Breast epithelium (tissue), 4 donors: ENCODE measurements at regions not wholly inside any gene's neighbourhood (a gene's known extent, or its start where the extent isn't known, plus 50 kb on each side); places are given as distances from the start of the nearest gene placed in this dataset.
A peak's percentile ranks its signal among the peaks of the same experiment; 100 is the strongest.

Experiments
- DNase-seq, 2 donors: peaks; one replicate each; pipeline ENCODE4 v3.0.0-alpha.2; 2019; ENCODE audit warnings: low spot score in 2 of 2
- H3K27ac ChIP-seq, 2 donors: fragments of 200-600 bp; sonication (generic) in 1 of 2; one replicate each; pipeline ENCODE4 v1.5.1; 2016 to 2019; ENCODE audit warnings: mild to moderate bottlenecking in 1 of 2
- H3K27me3 ChIP-seq, 2 donors: fragments of 200-600 bp; sonication (generic) in 1 of 2; one replicate each; pipeline versions ENCODE4 v1.5.1 to v1.6.0; 2017 to 2019; ENCODE audit warnings: control low read depth in 1 of 2, mild to moderate bottlenecking in 1 of 2
- H3K36me3 ChIP-seq: fragments of 200-600 bp; one replicate; pipeline ENCODE4 v1.5.1; 2019
- H3K4me1 ChIP-seq, 2 donors: fragments of 200-600 bp; sonication (generic); one replicate each; pipeline ENCODE4 v1.5.1; 2016 to 2019; ENCODE audit warnings: control low read depth in 1 of 2
- H3K4me3 ChIP-seq, 3 donors: fragments of 200-600 bp; sonication (generic); 1 replicate in 2 of 3; 2 replicates in 1 of 3; pipeline ENCODE4 v1.5.1; 2016 to 2019; ENCODE audit warnings: mild to moderate bottlenecking in 3 of 3, moderate library complexity in 2 of 3
- H3K9me3 ChIP-seq, 2 donors: fragments of 200-600 bp; sonication (generic) in 1 of 2; one replicate each; pipeline ENCODE4 v1.5.1; 2016 to 2019; ENCODE audit warnings: control low read depth in 1 of 2
- POLR2A ChIP-seq: fragments of 450-650 bp; IDR thresholded peaks from one replicate; pipeline ENCODE4 v1.6.1; 2016; ENCODE audit warnings: antibody characterized with exemption, mild to moderate bottlenecking, moderate library complexity
- POLR2AphosphoS5 ChIP-seq, 3 donors: sonication (generic); formaldehyde crosslinking; IDR thresholded peaks; one replicate each; pipeline ENCODE4 v1.6.1; 2017; ENCODE audit warnings: antibody characterized with exemption in 3 of 3
- intact Hi-C: fragments of 100-400 bp; cut with DNase I; formaldehyde crosslinking; loops from one replicate; pipeline ENCODE4 v1.15.1; 2023; ENCODE audit warnings: low total_unique reads
- TF ChIP-seq, protein P1 (sequence below), 3 donors: fragments of 450-650 bp; IDR thresholded peaks; one replicate each; pipeline ENCODE4 v1.5.1; 2016 to 2017; ENCODE audit warnings: antibody characterized with exemption in 3 of 3, mild to moderate bottlenecking in 3 of 3, moderate library complexity in 3 of 3

DNA sequence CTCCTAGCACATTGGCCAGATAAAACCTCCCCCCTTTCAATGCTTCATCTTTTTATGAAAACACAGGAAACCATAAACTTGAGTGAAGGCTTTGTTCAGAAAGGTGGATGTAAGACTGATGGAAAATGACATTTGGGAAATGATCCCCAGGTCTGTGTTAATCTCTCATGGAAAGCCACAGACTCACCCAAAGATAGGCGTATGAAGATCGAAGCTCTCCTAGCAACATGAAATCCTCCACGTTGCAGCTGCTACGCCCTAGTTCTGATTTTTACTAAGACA lies 63.4 kb upstream of the PTGR2 start:
- Histone ChIP-seq H3K4me1 (peaks cover 29 to 39% of the 10 kb centered on the region in 2 donors), H3K36me3 (no peaks in the 10 kb centered on the region), H3K9me3 (no peaks in the 10 kb centered on the region), H3K27ac (peak overlapping the region; percentile 97 to 98), H3K27me3 (no peaks in the 10 kb centered on the region), H3K4me3 (peak overlapping the region in 1 of 3 donors; percentile 76)
- TF ChIP-seq POLR2AphosphoS5 (IDR thresholded peaks at IDR 0.05) (no peak), POLR2A (no peak)
- TF ChIP-seq, protein P1, sequence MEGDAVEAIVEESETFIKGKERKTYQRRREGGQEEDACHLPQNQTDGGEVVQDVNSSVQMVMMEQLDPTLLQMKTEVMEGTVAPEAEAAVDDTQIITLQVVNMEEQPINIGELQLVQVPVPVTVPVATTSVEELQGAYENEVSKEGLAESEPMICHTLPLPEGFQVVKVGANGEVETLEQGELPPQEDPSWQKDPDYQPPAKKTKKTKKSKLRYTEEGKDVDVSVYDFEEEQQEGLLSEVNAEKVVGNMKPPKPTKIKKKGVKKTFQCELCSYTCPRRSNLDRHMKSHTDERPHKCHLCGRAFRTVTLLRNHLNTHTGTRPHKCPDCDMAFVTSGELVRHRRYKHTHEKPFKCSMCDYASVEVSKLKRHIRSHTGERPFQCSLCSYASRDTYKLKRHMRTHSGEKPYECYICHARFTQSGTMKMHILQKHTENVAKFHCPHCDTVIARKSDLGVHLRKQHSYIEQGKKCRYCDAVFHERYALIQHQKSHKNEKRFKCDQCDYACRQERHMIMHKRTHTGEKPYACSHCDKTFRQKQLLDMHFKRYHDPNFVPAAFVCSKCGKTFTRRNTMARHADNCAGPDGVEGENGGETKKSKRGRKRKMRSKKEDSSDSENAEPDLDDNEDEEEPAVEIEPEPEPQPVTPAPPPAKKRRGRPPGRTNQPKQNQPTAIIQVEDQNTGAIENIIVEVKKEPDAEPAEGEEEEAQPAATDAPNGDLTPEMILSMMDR (IDR thresholded peaks at IDR 0.05) = no peak
- intact Hi-C loops = no loop called here
- DNase-seq = no peak

DNA sequence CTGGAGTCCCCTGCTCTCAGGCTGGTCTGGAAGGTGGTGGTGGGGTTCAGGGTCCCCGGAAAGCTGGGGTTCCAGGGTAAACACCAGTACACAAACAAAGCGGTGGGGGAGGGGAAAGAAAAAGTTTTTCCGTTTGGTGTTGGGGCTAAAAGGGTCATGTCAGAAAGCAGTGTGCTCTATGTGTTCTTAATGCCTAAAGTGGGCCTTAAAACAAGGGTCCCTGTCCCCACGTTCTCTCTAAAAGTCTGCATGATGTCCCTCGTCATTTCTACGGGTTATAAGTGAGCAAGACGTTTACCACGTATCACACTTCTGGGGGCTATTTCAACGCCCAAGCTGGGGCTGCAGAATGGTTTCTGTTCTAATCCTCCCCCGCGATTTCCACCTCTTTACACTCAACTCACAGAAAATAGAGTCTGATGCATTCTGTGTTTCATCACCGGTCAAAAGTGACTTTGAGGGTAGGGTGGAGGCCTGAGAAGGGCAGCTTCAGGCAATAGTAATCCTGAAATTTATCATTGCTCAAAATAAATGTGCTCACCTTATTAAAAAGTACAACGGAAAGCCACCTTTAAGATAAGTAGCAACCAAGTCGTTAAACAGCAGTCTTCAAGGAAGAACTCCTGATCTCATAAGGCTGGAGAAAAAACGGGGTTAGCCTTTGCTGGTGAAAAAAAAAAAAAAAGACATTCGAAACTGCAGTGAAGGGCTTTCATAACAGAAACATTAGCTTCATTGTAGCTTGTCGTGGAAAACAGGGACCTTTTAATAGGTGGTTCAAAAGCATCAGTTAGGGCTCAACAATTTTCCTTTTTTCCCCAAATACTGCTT lies 63.9 kb upstream of the PTGR2 start:
- peak overlapping the region; percentile 97 to 98 for H3K27ac ChIP-seq
- intact Hi-C loops = no loop called here
- peak overlapping the region; percentile 73 to 80 (median 76) for H3K4me3 ChIP-seq
- TF ChIP-seq, protein P1 (IDR thresholded peaks at IDR 0.05) = no peak
- TF ChIP-seq POLR2A = no peak
- no peak for TF ChIP-seq POLR2AphosphoS5 (IDR thresholded peaks at IDR 0.05)
- no peaks in the 10 kb centered on the region for H3K9me3 ChIP-seq
- H3K4me1 ChIP-seq = peaks cover 30 to 41% of the 10 kb centered on the region in 2 donors
- no peaks in the 10 kb centered on the region for H3K36me3 ChIP-seq
- DNase-seq = no peak
- H3K27me3 ChIP-seq = no peaks in the 10 kb centered on the region

DNA sequence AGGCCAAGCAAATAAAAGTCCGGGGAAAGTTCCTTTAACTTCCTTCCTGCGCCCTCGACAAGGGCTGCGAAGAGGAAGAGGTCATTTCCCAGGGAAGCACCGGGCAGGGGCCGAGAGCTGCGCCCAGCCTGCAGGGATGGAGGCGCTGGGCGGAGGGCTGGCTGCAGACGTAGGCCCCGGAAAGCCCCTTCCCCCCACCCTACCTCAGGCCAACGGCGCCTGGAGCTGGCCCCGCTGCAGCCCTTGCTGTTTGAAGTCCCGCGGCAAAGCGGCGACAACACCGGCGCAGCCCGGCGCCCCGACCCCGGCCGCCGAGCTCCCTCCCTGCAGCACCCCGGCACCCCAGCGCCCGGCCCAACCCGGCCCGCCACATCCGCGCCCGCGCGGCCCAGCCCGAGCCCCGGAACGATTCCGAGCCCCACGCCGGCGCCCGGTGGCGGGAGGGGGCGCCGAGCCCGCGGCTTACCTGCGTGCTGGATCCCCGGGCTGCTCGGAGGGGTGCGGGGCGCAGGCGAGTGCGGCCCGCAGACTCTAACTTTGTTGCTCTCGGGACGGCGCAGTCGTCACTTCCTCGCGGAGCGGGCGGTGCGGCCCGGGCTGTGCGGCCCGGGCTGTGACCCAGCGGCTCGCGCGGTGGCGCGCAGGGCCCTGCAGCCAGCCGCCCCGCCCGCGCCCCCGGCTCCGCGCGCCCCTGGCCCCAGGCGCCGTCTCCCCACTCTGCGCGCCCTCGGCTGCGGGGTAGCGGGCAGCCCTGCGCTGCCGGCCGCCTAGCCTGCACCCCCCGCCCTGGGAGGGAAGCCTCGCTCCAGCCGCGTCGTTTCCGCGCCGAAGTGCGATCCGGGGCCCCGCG lies 64.8 kb upstream of the PTGR2 start:
- H3K36me3 ChIP-seq = no peaks in the 10 kb centered on the region
- no peaks in the 10 kb centered on the region for H3K9me3 ChIP-seq
- H3K27me3 ChIP-seq = no peaks in the 10 kb centered on the region
- H3K4me3 ChIP-seq = peak overlapping the region; percentile 73 to 80 (median 76)
- intact Hi-C loops = no loop called here
- peak in 1 of 2 donors; percentile 46 for DNase-seq
- TF ChIP-seq POLR2A (no peak), POLR2AphosphoS5 (IDR thresholded peaks at IDR 0.05) (peak in 1 of 3 donors; percentile 22)
- H3K27ac ChIP-seq = peak overlapping the region; percentile 97 to 98
- H3K4me1 ChIP-seq = peaks cover 30 to 45% of the 10 kb centered on the region in 2 donors

DNA sequence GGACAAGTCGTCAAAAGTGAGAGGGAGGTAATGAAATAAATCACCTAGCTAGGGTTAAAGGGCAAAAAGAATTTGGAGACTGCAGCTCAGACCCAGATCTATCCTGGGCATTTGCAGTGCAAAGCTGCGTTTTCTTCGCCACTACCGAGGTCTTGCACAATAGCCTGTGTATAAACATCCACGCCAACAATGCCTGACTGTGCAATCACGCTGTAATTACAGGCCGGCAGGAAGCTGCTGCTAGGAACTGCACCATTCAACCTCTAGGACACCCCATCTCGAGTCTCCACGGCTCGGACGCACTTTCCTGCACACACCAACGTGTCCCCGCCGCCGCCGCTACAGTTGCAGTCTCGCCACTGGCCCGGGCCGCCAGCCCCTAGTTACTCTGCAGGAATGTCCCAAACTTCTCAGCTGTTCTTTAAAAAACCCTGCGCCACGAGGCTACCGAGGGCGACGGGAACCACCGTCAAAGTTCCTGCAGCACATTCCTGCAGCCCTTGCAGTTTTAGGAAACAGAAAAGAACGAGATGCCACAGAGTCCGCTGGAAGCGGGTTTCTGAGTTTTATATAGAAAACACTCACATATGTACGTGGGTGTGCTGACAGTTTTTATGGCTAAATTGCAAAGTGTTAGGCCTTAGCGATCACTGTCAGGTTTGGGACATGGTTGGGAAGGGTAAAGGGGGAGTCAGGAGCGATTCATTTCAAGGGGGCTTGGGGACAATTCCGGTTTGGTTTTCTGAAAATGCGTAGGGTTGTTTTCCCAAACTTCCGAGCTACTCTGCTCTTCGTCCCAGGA lies 65.6 kb upstream of the PTGR2 start:
- peak; percentile 74 for TF ChIP-seq POLR2A
- TF ChIP-seq POLR2AphosphoS5 (IDR thresholded peaks at IDR 0.05) = peak; percentile 76 to 94 (median 82)
- TF ChIP-seq, protein P1 (IDR thresholded peaks at IDR 0.05) = peak; percentile 60 to 75 (median 60)
- Histone ChIP-seq H3K4me1 (peaks cover 30 to 45% of the 10 kb centered on the region in 2 donors), H3K27ac (peak overlapping the region; percentile 97 to 98), H3K36me3 (no peaks in the 10 kb centered on the region), H3K27me3 (no peaks in the 10 kb centered on the region), H3K4me3 (peak overlapping the region; percentile 73 to 80 (median 76)), H3K9me3 (no peaks in the 10 kb centered on the region)
- intact Hi-C loops = loop anchor here (1.0 kb wide), 1 partner anchor 13 kb away; no protein-coding TSS in a partner anchor
- peak; percentile 70 to 76 for DNase-seq

DNA sequence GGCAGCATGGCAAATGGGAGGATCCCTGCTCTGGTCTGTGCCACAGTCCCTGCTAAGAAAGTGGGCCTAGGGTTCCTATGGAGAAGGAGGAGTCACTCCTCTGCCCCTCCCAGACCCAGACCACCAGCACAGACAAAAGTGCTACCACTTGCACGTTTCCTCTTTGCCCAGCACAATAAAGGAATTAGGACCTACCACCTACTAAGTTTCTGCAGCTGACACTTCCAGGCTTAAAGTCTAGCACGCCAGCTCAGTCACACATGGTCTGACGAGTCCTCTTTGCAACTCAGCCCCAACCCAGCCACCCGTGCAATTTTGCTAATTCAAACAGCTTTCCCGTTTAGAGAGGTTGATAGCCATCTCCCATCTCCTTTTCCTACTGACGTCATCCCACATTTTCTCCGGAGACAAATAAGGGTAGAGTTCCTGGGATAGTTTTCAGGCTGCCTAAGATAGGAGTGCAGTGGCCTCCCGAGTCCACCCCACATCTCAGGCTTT lies 66.2 kb upstream of the PTGR2 start:
- H3K4me3 ChIP-seq = peak overlapping the region; percentile 73 to 80 (median 76)
- H3K36me3 ChIP-seq = no peaks in the 10 kb centered on the region
- TF ChIP-seq, protein P1 (IDR thresholded peaks at IDR 0.05) = no peak
- H3K27ac ChIP-seq = peak overlapping the region; percentile 97 to 98
- H3K4me1 ChIP-seq = peaks cover 30 to 42% of the 10 kb centered on the region in 2 donors
- intact Hi-C loops = loop anchor here (1.0 kb wide), 1 partner anchor 12 kb away; no protein-coding TSS in a partner anchor
- no peak for DNase-seq
- H3K9me3 ChIP-seq = no peaks in the 10 kb centered on the region
- no peaks in the 10 kb centered on the region for H3K27me3 ChIP-seq
